ENCODE measurements at regions not wholly inside any gene's neighbourhood (a gene's known extent, or its start where the extent isn't known, plus 50 kb on each side); places are given as distances from the start of the nearest gene placed in this dataset.

GRCh38 chr18:77811503-77811902, 561.9 kb downstream of the GALR1 start:
- TF ChIP-seq POLR2A (IDR thresholded peaks at IDR 0.05; ENCODE audit: low read depth, low read length) (no peak), TAF1 (IDR thresholded peaks at IDR 0.05; ENCODE audit: borderline replicate concordance, low read depth, low read length) (no peak)

All from GM12892 (cell line).